ENCODE measurements at regions not wholly inside any gene's neighbourhood (a gene's known extent, or its start where the extent isn't known, plus 50 kb on each side); places are given as distances from the start of the nearest gene placed in this dataset.

GRCh38 chr5:82905986-82906385, 171.2 kb downstream of the TMEM167A start:
- H3K27me3 ChIP-seq = no peaks in the 10 kb centered on the region
- no peaks in the 10 kb centered on the region for H3K4me1 ChIP-seq
- TF ChIP-seq CTCF (IDR thresholded peaks at IDR 0.05) = no peak
- H3K4me3 ChIP-seq = no peak overlapping the region
- intact Hi-C loops (cut with DNase I; ENCODE audit: low total_unique reads) = no loop called here
- H3K27ac ChIP-seq = no peak overlapping the region
- H3K36me3 ChIP-seq = no peaks in the 10 kb centered on the region
- DNase-seq = no peak
- H3K9me3 ChIP-seq = peaks cover 0 to 7% (median 0%) of the 10 kb centered on the region in 3 donors

- intact Hi-C loops (cut with DNase I; ENCODE audit: low total_unique reads) = no loop called here
These were observed 175.8 kb downstream of the TMEM167A start for GRCh38 chr5:82901281-82901888.

GRCh38 chr5:82894716-82895115, 182.5 kb downstream of the TMEM167A start:
- H3K4me3 ChIP-seq = no peak overlapping the region
- H3K36me3 ChIP-seq = no peaks in the 10 kb centered on the region
- peaks cover 0 to 4% (median 0%) of the 10 kb centered on the region in 4 donors for H3K4me1 ChIP-seq
- no peak for DNase-seq
- H3K27ac ChIP-seq = no peak overlapping the region
- H3K9me3 ChIP-seq = peaks cover 0 to 4% (median 0%) of the 10 kb centered on the region in 3 donors
- H3K27me3 ChIP-seq = no peaks in the 10 kb centered on the region
- intact Hi-C loops (cut with DNase I; ENCODE audit: low total_unique reads) = no loop called here
- TF ChIP-seq CTCF (IDR thresholded peaks at IDR 0.05) = no peak

More at GRCh38 chr5:82901281-82901888, 175.8 kb downstream of the TMEM167A start:
- Histone ChIP-seq H3K36me3 (no peaks in the 10 kb centered on the region), H3K9me3 (peaks cover 0 to 12% (median 0%) of the 10 kb centered on the region in 3 donors), H3K27ac (no peak overlapping the region), H3K27me3 (no peaks in the 10 kb centered on the region), H3K4me3 (no peak overlapping the region), H3K4me1 (no peaks in the 10 kb centered on the region)
- no peak for TF ChIP-seq CTCF (IDR thresholded peaks at IDR 0.05)
- no peak for DNase-seq

- Histone ChIP-seq H3K27me3 (no peaks in the 10 kb centered on the region), H3K4me3 (no peak overlapping the region), H3K27ac (no peak overlapping the region), H3K9me3 (no peaks in the 10 kb centered on the region), H3K4me1 (peaks cover 0 to 15% (median 0%) of the 10 kb centered on the region in 4 donors), H3K36me3 (no peaks in the 10 kb centered on the region)
- DNase-seq = no peak
- intact Hi-C loops (cut with DNase I; ENCODE audit: low total_unique reads) = no loop called here
- TF ChIP-seq CTCF (IDR thresholded peaks at IDR 0.05) = no peak
These were observed 188.1 kb downstream of the TMEM167A start for GRCh38 chr5:82889088-82889487.

- Histone ChIP-seq H3K27me3 (no peaks in the 10 kb centered on the region), H3K9me3 (no peaks in the 10 kb centered on the region), H3K27ac (no peak overlapping the region), H3K4me1 (peaks cover 0 to 15% (median 0%) of the 10 kb centered on the region in 4 donors), H3K4me3 (no peak overlapping the region), H3K36me3 (no peaks in the 10 kb centered on the region)
- TF ChIP-seq CTCF (IDR thresholded peaks at IDR 0.05) = no peak
- no peak for DNase-seq
- intact Hi-C loops (cut with DNase I; ENCODE audit: low total_unique reads) = no loop called here
These were observed 190.3 kb downstream of the TMEM167A start for GRCh38 chr5:82886911-82887310.

All from tibial artery (tissue), 4 donors.